ENCODE measurements at regions not wholly inside any gene's neighbourhood (a gene's known extent, or its start where the extent isn't known, plus 50 kb on each side); places are given as distances from the start of the nearest gene placed in this dataset.

DNA sequence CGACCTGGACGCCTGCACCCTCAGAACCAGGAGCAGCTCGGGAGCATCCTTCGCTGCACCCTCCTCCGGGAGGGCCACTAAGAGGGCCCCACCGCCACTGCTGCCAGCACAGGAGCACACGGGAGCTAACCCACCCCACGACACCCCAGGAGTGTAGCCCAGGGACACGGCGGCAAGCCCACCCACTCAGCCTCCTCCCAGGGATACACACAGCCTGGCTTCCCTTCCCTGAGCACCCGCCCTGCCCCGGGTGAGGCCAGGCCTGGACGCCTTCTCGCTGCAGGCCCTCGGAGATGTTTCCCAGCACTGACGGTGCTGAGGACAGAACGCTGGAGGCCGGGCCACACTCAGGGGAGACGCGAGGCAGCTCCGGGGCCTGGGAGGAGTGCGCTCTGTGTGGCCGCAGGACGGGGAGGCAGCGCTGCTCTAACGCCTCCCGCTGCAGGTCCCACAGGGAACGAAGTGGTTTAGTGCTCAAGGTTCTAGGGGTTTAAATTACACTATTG, 190.4 kb downstream of the BRD1 start:
- no peak for DNase-seq

DNA sequence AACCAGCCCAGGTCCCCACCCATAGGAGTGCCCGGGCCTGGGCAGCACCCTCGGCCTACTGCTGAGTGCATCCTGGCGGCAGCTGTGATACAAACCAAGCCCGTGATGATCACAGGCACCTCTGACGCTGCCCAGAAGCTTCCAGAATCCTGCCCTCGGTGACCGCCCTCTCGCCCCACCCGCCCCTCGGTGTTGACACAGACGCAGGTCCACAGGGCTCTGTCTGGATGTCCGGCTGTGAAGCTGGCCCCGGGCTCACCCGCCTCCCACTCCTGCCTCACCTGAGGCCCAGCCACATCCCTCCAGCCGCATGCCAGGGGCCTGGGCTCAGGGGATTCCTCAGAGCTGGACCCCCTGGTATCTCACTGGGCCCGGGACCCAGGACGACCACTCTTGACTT, 191.0 kb downstream of the BRD1 start:
- no peak for DNase-seq

DNA sequence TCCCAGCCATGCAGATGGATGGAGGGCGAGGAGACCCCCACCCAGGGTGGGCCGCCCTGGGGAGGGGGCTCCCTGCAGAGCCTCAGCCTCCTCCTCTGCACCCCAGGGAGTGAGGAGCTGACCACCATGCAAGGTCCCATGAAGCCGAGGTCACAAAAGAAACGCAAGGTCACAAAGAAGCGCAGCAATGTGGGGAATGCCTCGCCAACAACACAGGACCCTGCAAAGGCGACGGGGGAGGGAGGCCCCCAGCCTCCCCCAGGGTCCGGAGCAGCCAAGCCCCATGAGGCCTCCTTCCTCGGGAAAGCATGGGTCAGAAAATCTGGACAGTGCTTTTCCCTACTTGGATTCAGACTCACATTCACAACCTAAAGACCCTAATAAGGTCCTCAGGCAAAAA, 191.5 kb downstream of the BRD1 start:
- DNase-seq, result no peak

DNA sequence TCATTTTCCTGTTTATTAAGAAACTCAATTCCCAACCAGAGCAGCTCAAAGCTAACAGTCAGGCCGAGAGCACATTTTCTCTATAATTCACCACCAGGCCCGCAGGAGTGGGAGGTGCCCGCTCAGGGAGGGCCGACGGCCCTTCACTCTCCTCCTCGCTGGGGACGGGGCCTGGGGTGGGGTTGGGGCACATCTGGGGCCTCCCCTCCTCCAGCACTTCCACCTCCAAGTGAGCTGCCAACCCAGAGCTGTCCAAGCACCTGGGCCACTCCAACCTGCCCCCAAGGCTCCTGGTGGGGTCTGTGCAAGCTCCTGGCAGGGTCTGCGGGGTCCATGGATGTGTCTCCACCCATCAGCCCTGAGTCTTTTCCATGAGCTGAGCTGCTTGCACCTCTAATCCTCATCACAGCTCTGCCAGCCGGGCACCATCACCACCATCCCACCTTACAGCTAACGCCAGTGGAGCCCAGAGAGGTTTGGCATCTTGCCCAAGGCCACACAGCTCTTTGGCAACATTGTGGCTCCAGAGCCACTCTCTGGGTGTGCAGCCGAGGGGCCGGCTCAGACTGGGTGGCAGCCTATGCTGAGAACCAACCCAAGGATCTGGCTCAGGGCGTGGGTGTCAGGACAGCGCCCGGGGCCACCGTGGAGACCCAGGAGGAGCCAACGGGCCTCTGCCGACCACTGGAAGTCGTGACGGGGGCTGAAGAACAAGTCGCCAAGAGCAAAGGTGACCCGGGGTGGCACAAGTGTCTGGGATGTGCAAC, 193.5 kb downstream of the BRD1 start:
- DNase-seq, result no peak

DNA sequence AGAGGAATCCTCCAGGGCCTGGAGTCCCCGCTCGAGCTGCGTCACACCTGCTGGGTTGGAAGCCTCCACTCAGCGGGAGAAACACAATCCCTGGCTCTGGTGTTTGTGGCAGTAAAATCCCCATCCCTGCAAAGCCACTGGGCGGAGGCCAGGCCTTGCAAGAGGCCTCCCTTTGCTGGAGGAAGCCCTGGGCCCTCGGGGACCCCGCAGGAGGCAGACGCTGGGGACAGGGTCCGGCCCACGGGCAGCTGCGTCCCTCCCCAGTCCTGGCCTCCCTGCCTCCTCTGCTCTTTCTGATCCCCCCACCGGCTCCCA, 194.7 kb downstream of the BRD1 start:
- DNase-seq, result no peak

DNA sequence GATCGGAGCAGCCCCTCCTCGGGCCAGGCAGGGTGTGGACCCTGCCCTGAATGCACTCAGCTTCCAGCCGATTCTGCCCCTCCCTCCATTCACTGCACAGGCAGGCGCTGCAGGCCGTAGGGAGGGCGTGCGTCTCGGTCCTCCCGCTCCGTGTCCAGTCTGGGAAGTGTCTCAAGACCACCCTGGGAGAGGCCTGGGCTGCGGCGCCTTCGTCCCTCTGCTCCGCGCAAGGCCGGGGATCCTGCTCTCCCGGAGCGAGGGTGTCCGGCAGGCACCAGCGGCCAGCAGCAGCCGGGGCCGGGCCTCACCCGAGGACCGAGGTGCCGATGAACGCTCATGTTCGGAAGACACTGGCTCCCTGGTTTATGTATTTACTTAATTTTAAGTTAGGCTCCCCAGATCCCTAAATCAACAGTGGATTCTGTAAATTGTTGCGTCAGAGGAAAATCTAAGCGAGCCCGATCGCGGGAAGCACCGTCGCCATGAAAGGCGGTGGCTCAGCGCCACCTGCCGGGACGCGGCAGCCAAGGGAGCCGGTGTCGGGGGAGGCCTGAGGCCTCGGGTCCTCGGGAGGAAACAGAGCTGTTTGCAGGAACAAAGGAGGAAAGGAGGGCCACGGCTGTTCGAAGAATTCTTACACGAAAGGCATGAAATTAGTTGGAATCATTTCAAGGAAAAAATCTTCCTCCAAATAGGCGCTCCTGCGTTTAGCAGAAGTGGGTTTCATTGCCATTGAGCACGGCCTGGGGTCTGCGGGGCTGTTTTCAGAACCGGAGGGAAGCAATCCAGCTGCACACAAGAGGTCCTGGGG, 195.3 kb downstream of the BRD1 start:
- DNase-seq, result no peak

DNA sequence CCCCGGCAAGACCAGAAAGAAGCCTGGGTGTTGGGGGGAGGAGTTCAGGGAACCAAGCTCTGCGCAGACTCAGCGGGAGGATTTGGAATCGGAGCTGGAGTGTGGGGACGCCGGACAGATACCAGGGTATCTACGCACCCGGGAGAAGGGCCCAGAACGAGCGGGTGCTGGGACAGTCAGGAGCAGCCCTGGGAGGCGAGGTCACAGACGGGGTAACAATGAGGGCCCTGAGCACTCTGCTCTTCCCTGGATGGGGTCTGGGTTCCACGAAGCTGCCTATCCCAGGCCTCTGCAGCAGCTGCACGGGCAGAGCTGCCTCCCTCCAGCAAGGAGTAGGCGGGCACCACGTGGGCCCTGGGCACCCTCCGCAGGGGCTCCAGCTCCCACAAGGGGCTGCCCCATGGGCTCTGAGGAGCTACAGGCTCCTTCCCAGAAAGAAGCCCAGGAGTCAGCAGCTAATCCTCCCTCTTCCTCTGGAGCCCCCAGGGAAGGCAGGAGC, 197.2 kb downstream of the BRD1 start:
- no peak for DNase-seq

DNA sequence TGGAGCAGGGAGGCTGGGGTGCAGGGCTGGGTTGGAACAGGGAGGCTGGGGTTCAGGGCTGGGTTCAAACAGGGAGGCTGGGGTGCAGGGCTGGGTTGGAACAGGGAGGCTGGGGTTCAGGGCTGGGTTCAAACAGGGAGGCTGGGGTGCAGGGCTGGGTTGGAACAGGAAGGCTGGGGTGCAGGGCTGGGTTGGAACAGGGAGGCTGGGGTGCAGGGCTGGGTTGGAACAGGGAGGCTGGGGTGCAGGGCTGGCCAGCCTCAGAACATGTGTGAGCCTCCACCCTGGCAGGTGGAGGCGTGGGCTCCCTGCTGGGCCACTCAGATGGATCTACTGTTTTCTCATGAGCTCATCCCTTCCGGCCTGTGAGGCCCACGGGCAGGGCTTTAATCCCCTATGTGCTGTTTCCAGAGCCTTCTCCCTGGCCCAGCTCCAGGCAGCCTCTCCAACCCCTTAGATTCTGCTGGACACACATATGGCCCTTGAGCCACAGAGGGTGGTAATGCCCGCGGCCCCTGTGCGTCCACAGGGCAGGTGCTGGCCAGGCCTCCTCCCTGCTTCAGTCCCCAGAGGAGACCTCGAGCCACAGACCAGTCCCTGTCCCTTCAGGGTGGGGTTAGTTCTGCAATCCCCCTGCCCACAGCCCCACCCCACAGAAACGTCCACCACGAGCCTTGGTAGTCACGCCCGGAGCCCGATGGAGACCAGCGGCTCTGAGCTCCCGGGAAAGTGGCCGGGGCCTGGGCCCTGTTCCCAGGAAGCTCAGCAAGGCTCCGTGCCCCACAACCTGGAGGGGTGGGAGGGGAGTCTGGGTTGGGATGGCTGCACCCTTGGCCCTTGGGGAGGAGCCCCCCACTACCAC, 197.9 kb downstream of the BRD1 start:
- peak; percentile 8 for DNase-seq

DNA sequence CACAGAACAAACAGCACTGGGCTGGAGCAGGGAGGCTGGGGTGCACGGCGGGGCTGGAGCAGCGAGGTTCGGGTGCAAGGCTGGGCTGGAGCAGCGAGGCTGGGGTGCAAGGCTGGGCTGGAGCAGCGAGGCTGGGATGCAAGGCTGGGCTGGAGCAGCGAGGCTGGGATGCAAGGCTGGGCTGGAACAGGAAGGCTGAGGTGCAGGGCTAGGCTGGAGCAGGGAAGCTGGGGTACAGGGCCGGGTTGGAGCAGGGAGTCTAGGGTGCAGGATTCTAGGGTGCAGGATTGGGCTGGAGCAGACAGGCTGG, 198.5 kb downstream of the BRD1 start:
- no peak for DNase-seq

DNA sequence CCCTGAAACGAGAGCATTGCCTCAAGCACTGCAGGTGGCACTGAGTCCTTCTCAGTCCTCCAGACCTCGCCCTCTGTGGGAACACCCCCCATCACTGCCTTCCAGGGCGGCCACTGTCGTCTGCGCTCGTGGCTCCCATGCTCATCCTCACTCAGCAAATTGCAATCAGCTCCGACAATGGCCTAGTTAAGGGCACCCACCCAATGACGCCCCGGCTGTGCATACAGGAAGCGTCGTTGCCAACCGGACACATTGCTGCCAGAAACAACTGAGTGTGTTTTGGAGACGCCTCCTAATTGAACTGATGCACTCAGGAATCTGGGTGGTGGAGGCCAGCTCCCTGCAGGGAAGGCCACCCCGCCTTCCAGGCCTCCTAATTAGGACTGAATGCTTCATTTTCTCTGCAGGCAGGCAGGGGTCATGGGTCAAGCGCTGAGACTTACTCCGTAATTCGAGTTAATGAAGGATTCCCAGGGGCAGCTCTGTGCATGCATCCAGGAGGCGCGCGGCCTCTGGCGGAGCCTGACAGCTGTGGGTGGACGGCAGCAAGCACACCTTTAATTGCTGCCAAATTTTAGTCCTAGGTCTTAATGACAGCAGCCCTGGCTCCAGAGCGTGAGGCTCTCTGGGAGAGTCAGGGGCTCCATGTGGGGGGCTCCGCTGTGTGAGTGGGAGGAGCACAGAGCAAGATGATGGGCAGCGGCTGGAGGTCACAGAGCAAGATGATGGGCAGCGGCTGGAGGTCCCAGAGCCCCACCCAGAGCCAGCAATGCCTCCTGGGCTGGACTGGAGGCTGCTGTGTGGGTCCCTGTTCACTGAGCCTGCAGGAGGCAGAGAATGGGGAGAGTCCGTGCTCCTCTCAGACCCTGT, 199.0 kb downstream of the BRD1 start:
- no peak for DNase-seq

DNA sequence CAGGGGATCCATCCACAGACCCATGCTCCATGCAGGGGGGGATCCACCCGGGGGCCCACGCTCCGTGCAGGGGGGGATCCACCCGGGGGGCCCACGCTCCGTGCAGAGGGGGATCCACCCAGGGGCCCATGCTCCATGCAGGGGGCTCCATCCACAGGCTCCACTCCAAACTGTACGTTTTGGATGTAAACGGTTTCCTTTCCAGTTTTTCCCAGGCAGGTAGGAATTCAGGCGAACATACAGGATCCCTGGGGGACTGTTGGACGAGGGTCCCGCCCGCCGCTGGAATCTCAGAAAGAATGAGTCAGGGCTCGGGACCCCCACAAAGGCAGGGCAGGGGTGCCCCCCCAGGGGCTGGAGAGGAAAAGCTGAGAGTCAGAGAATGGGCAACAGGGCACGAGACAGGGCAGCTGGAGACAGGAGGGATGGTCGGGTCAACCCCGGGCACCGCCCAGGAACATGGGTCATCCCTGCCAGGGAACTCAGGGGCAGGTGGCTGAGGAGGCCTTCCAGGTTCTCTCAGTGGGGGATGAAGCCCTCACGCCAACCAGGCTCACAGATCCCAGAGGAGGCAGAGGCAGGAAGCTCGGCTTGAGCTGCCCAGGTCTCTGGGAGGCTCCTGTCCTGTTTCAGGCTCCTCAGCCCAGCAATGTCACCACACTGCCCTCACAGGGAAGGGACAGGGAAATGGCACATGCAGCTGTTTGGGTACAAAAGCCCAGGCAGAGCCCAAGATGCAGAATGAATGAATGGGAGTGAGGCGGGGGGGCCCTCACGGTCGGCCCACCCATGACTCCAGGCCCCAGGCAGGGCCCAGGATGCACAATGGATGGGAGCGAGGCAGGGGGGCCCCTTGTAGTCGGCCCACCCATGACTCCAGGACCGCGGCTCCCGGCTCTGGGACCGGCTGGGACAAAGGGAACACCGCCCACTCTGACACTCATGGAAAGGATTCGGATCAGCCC, 200.2 kb downstream of the BRD1 start:
- DNase-seq, result no peak

DNA sequence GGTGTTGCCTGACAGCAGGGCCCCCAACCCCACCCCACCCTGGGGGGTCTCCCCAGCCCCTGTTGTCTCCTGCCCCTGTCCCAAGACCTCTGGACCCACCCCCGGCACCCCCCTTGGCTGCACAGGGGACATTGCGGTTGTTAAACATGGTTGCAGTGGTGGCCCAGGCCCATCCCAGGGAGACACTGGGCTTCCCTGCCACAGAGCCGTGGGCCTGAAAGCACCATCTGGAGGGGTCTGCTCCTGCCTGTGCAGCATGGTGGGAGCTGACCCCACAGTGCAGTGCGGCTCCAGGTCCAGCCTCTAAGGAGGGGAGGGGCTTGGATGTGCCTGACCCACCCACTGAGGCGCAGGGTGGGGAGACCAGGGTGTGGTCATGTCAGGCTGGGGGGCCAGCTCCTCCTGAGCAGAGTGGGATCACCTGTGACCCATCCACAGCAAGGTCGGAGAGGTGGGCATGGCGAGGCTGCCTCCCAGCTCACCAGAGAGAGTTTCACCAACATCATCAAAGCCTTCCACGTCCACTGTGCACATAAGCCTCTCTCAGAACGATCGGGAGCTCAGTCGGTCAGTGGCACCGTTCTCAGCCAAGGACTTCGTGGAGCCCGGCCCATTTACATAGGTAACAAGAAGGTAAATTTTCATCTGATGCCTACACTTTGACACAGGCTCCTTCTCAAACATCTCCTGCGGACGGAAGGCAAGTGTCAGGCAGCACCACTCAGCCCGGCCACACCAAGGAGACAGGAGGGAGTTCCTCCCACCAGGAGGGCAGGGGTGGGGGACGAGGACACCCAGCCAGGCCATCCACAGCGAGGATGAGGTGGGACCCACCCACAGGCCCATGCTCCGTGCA, 201.1 kb downstream of the BRD1 start:
- DNase-seq, result no peak

DNA sequence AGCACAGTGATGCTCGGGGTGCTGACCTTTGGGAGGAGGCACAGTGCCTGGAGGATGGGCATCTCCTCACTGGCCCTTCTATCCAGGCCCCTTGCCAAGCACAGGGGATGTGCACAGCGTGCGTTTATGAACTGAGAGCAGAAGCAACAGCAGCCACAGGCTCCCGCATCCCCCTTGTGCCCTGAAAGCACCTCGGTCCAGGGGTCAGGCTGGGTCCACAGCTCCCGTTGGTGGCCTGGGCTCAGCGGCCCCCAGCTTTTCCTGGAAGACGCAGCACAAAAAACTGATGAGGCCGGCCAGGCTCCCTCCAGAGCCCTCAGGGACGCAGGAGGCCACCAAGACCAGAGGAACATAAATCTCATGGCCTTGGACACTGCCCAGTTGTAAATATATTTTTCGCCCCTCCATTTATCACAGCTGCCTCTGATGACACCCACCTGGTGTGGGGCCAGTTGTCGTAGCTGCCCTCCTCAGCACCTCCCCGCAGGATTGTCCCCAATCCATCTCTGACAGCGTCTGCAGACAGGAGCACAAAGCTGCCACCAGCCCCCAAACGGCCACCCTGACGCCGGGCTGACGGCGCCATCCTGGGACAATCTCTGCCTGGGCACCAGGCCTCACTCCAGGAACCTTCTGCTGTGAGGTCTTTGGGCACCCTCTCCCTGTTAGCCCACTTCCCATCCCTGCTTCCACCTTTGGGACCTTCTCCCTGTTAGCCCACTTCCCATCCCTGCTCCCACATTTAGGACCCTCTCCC, 203.1 kb downstream of the BRD1 start:
- no peak for DNase-seq

DNA sequence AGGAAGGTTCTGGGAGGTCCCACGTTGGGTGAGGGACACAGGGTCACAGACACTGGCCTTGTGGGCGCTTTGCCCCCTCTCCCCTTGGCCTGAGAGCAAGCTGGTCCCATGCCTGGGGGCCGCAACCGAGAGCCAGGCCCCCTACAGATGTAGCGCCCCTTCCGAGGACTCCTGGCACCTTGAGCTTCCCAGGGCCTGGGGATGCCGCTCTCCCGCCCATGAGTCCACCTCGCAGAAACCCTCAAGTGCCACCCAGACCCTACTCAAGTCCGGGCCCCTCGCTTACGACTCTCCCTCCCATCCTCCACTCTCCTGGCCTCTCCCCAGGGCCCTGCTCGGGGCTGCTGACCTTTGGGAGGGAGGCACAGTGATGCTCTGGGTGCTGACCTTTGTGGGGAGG, 204.0 kb downstream of the BRD1 start:
- no peak for DNase-seq

DNA sequence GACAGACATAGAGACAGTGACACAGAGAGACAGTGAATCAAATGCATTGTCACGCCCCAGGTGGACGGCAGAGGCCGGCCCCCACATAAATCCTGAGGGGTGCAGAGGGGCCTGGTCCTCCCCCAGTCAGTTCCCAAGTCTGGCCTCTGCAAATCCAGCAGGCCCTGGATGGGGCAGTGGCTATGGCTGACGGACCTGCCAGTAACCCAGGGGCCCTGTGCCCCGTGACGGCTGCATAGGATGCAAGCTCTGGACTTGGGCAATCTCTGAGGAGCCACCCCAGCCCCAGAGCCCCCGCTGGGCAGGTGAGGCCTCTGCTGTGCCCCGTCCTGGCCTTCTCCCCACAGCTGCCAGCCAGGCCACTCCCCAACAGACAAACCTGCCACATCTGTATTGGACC, 204.5 kb downstream of the BRD1 start:
- DNase-seq, result no peak

DNA sequence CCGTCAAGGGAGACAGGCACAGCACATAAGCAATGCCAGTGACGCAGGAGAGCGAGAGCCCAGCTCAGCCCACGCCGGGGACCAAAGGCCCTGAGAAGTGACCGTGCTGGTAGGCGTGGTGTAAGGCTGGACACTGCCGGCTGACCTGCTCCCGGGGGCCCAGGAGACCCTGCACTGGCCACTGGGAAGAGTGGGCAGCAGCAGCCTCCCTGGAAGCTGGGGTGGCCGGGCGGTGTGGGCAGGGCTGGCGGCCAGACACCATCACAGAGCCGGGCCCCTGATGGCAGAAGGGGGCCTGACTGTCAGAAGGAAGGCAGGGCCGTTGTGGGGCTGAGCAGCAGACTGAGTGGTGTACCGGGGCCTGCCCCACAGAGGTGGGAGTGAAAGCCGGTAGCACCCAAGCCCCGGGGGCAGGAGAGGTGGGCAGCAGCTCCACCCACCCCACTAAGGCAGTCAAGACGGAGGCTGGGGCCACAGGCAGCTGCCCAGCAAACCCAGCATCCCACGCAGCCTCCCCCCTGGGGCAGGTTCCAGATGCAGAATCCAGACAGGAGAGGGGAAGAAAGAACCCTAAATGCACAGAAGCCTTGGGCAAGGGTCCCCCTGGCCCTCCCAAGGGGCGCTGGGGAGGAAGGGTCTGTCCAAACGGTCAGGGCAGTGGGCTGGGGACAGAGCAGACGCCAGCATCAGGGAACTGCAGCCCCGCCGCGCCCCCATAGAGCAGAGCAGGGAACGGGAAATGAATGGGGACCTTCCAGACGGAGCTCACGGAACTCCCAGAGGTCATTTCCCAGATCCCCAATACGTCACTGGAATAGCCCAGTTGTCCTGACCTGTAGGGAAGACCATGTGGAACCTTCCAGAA, 205.2 kb downstream of the BRD1 start:
- DNase-seq, result no peak

DNA sequence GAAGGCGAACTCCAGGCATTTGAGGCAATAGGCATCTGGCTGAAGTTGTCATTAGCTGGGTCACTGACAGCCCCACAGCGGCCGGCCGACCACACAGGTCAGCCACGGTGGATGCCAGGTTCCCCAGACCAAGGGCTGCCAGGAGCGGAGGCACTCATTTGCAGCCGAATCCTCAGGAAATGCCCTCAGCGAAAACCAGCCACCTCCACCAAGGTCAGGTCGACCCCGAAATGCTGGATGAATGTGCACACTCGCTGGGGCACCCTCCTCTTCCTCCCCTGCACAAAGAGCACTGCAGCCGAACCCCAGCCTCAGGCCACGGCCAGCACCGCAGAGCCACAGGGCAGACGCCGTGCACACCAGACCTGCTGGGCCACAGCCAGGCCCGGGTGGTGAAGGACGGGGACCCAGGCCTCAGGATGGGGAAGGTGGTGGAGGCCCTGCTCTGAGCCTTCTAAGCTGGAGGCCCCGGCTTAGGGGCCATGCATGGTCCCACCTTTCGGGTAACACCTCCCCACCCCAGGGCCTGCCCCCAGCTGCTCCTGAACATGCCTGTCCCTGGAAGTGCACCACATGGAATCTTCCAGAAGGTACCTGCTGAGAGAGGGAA, 206.0 kb downstream of the BRD1 start:
- DNase-seq, result no peak

DNA sequence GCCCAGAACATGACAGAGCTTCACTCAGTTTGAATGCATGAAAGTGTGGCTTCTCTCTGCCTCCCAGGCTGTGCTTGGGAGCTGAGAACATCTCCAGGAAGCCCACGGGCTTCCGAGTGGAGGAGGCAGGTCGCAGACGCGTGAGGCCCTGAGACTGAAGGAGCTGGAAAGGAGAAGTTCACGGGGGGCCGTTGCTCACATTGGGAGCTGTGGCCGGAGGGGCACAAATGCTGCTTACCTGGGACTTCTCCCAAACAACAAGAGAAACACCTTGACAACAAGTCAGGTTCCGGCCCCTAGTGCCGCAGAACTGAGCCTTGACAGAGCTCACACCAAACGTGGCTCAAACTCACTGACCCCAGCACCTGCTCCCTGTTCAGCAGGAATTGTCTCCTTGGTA, 207.0 kb downstream of the BRD1 start:
- no peak for DNase-seq
